ENCODE measurements at regions not wholly inside any gene's neighbourhood (a gene's known extent, or its start where the extent isn't known, plus 50 kb on each side); places are given as distances from the start of the nearest gene placed in this dataset.
A peak's percentile ranks its signal among the peaks of the same experiment; 100 is the strongest.
"Not testable (repeated sequence)": the region's sequence is repeated elsewhere in the genome, so short reads cannot be mapped to it uniquely, and the experiment has no call there.

DNA sequence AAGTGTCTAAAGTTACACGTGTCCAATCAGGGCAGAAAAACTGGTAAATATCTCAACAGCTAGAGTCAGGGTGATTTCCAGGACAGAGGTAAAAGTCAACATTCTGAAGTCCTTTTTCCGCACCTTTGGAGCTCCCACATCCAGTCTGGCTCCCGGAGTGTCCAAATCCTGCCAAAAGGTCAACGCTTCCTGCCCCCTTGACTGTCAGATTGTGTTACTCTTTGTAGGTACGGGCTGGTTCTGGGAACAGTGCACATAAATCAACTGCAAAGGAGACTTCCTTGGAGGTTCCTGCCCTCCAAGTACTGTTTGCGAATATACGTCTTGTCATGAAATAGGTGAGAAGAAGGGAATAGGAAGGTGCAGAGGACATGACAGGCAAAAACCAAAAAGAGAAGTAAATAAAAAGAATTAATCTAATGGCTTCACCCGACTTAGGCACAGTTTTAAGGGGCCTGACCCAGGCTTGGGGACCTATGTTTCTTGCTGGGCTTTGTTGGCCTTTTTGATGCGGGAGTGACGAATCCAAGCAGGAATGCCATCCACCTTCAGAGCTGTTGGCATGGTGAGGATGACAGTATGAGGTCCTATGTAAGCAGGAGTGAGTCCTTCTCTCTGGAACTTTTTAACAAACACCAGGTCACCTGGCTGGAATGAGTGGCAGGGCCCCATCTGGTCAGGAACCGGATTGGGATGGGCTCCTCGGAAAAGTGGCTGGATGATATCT is 155.4 kb downstream of the TRIM27 start:
- no peak for DNase-seq (ENCODE audit: low spot score)

DNA sequence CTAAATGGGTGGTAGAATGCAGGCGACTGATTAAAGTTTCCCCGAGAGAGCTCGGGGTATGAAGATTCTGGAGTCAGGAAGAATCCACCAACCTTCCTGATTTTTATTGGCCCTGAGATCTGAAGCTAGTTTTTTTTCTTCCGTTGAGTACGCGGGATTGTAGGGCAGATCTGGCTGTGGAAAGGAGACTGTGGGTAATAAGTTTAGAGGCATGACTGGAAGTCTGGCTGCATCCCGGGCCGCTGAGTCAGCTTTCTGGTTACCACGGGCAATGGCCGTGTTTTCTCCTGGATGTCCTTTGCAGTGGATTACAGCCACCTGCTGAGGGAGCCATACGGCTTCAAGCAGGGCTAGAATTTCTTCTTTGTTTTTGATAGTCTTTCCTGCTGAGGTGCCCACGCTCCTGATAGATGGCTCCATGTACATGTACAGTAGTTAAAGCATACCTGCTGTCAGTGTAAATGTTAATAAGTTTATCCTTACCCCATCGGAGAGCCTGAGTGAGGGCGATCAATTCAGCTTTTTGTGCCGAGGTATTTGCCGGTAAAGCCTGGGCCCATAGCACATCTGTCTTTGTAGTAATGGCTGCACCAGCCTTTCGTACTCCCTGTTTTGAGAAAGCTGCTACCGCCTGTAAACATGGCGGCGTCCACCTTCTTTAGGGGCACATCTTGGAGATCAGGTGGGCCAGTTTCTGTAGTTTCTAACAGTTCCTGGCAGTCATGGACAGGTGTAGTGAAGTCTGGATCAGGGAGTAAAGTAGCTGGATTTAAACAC is 154.0 kb downstream of the TRIM27 start:
- DNase-seq (ENCODE audit: low spot score): no peak

GRCh38 chr6:28770732-28771131 is 153.1 kb downstream of the TRIM27 start:
- no peak for DNase-seq (ENCODE audit: low spot score)

GRCh38 chr6:28771401-28772267 is 152.2 kb downstream of the TRIM27 start:
- DNase-seq (ENCODE audit: low spot score): no peak

DNA sequence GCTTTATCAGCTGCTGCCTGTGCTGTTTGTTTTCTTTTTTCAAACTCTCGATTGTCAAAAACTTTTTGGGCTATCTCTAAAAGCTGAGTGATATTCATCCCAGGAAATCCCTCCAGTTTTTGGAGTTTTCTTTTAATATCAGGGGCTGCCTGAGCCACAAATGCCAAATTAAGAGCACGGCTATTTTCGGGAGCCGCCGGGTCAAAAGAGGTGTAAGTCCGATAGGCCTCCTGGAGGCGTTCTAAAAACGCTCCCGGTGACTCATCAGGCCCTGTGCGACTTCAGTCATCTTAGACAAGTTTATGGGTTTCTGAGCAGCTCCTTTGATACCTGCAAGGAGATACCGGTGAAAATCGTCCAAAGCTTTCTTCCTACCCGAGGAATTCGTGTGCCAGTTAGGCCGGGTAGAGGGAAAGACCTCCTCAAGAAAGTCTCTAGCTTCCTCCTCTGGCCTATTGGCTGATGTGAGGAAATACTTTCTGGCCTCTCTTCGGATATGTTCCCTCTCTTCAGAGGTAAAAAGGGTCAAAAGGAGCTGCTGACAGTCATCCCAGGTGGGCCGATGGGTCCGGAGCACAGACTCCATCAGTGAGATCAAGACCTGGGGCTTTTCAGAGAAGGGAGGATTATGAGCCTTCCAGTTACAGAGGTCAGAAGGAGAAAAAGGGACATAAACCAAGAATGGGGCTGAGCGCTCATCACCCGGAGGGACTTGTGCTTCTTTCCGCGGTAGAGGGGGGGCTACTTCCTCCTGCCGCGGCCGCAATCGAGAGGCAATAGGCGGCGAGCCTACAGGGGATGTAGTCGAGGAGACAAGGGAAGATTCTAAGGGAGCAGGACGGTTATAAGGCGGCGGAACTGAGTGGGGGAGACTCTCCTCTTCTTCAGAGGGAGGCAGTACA is 151.1 kb downstream of the TRIM27 start:
- DNase-seq (ENCODE audit: low spot score): no peak

DNA sequence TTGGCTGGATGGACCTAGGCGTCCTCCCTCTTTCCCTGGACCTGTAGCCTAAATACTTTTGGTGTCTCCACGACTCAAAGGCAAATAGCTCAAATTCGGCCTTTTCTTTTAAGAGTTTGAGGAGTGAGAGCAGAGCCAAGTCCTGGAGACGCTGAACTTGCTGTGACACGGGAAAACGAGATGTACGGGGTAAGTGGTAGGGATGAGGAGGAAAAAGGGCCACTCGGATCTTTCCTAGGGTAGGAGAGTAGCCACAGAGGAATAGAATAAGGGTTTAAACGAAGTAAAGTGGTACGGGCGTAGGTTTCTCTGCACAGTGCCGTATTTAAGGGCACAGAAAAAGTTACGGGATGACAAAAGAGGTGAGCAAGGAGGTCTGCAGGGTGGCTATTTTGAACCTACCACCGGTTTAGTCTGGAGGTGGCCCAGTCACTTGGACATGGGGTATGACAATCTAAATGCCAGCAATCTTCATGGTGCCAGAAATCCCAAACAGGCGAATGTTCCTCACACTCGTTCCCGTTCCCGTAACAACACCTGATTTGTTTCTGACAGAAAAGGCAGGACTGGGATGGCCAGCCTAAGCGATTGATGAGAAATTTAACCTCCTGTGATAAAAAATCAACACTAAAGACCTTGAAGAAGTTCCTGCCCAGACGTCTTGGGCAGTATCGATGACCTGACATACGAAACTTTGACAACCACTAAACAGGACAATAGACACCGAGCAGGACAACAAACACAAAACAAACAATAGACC is 149.3 kb downstream of the TRIM27 start:
- no peak for DNase-seq (ENCODE audit: low spot score)

DNA sequence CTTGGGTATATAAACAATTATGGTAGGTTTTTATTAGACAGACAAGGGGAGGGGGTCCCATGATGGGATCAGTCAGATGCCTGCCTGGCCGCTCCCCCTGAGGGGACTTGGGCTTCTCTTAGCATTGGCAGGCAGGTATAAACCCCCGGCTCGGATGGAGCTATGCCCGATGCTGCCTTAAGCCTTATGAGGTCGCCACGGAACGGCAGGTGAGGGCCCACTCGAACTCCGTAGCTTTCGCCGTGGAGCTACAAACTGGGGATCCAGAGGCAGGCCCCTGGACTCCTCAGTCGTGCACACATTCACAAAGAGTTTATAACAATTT is 148.8 kb downstream of the TRIM27 start:
- no peak for DNase-seq (ENCODE audit: low spot score)

DNA sequence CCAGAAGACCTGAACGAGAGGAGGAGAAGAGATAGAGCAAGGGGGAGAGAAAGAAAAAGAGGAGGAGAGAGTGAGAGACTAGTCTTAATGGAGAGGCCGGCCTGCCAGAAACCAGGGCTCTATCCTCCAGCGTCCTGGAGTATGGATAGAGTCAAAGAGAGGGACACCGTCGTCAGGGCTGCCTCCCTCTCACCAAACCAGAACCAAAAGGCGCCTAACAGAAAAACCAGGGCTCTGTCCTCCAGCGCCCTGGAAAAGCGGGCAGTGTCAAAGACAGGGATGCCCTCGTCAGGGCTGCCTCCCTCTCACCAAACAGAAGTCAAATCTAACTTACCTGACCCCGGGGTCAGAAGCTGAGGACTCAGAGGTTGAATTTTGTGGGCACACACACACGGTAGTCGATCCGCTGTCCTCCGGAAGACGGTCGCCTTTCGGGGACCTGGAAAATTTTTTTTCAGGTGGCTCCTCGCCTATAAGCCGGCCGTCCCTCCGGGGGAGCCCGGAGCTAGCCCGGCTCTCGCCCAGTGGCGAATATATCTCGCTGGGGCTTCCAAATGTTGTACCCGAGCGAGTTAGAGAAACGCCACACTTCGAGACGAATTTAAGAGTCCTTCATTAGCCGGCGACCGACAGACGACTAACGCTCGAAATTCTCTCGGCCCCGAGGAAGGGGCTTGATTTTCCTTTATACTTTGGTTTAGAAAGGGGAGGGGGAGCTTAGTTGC is 148.2 kb downstream of the TRIM27 start:
- DNase-seq (ENCODE audit: low spot score): no peak

GRCh38 chr6:28776269-28777146 is 147.3 kb downstream of the TRIM27 start:
- DNase-seq (ENCODE audit: low spot score): no peak

DNA sequence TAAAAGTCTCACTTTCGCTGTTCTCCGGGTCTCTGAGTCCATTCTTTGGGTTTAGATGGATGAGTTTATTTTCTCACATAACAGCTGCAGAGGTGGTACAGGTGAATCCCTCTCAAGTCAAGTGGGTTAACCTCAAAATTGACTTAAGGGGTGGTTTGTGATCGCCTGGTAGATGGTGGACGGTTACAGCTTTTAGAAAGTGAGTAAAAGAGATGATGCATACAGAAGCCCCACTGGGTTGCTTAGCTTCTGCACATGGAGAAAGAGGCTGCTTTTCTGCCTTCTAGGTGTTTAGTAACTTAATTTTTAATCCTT is 146.7 kb downstream of the TRIM27 start:
- DNase-seq (ENCODE audit: low spot score): no peak

- no peak for DNase-seq (ENCODE audit: low spot score)
These were observed 141.6 kb downstream of the TRIM27 start for GRCh38 chr6:28782113-28782673.

DNA sequence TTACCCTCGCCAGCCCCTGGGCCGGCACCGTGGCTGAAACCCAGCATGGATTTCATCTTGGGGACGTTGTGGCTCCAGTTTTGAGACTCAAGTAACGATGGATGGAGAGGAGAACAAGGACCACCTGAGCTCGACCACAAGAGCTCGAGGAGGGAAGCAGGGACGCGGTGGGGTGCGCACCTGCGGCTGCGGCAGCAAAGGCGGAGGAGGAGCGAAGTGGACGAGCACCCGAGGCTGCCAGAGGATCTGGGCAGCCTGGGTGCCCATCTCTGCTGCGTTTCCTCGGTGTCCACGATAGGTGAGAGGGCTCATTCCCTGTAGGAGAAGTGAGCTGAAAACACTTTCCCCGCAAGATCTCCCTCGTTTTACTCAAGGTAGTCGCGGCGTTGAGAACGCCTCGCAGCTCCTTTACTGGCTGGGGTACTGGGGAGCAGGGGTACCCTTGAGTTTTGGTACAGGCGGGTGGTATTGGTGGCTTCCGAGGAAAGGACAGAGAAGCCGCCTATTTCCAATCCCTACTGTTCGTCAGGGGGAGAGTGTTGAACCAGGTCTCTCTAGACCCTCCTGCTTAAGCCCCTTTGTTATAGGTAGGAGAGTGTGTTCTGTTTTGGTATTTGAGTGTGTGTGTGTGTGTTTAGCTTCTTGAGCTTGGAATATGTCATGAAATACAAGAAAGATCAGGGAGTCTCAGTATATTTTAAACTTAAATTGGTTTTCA is 137.7 kb downstream of the TRIM27 start:
- no peak for DNase-seq (ENCODE audit: low spot score)

DNA sequence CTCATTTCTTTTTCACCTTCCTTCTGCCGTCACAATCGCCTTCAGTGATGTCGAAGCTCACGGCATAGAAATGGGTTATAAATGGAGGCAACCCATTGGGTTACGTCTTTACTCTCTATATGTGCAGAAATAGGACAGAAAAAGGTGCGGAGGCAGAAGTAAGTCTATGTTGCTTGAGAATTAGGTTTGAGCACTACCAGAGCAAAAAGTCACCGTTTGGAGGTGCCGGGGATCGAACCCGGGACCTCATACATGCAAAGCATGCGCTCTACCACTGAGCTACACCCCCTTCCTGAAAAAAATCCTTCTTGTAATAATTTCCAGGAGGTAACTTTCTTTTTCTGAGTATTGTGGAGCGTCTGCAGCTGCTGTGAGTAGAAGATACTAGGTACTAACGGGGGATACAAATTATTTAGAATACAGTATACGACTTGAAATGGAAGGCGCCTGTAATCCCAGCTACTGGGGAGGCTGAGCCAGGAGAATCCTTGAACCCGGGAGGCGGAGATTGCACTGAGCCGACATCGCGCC is 134.2 kb downstream of the TRIM27 start:
- peak; percentile 14 for DNase-seq (ENCODE audit: low spot score)

DNA sequence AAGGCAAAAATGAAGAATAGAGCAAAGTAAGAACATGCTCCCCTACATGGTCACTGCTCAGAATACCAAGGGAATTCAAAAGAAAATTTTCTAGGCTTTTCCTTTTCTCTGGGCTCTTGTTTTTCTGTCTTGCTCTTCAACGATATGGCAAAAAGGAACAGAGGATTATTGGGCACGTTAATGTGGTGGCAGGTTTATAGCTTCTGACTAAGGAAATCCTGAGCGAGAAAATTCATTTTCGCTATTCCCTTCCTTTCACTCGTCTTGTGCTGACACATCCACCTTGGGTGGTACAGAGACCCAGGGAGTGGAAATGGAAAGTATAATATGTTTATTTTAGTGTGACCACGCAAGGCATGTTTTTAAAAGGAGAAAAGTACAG is 132.8 kb downstream of the TRIM27 start:
- no peak for DNase-seq (ENCODE audit: low spot score)

GRCh38 chr6:28794175-28795002 is 129.4 kb downstream of the TRIM27 start:
- no peak for DNase-seq (ENCODE audit: low spot score)

DNA sequence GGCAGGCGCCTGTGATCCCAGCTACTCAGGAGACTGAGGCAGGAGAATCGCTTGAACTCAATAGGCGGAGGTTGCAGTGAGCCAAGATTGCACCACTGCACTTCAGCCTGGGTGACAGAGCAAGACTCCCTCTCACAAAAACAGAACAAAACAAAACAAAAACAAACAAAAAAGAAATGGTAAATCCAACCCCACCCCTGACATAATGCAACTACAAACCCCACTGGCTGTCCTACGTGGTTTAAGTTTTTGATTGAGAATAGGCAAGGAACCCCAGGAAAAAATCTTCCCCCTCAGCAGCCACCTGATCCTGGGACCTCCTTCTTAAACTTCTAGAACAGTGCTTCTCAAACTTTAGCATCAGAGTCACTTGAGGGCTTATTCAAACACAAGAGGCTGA is 123.1 kb downstream of the TRIM27 start:
- not testable (repeated sequence) for DNase-seq (ENCODE audit: low spot score)
